K562 (cell line): ENCODE measurements at regions not wholly inside any gene's neighbourhood (a gene's known extent, or its start where the extent isn't known, plus 50 kb on each side); places are given as distances from the start of the nearest gene placed in this dataset.
A peak's percentile ranks its signal among the peaks of the same experiment; 100 is the strongest.

ENCODE experiments used
- ATAC-seq: fragments of 200-7000 bp; cut with Tn5 transposase; 3 replicates; pipeline ENCODE4 v1.9.1; 2020; ENCODE audit warnings: moderate library complexity
- BruUV-seq: library from RNA; stranded (reverse); fragments of 400-500 nt; replicated peaks from 2 replicates; lab custom pipeline; 2021; lab: Mats Ljungman, UMichigan
- CTCF ChIA-PET: fragments of 300-600 bp; formaldehyde crosslinking; extraction: SDS; loops from one replicate; lab custom pipeline; 2021; ENCODE audit warnings: low intra/inter-chr PET ratio; lab: Yijun Ruan, JAX
- POLR2A ChIA-PET: fragments of 300-600, 350-650 bp; sonication (Branson Sonifier 250); formaldehyde crosslinking; extraction: SDS; loops from one replicate; lab custom pipeline; 2021; ENCODE audit warnings: antibody characterized with exemption, inconsistent platforms; lab: Yijun Ruan, JAX
- DNase-seq, 4 experiments: peaks; one replicate each; pipeline versions ENCODE4 v3.0.0 to v3.0.0-alpha.2; 2011 to 2018; ENCODE audit warnings: low spot score in 3 of 4, mixed read lengths in 3 of 4; ENCODE audit errors: extremely low read depth in 1 of 4
- FAIRE-seq: peaks from 2 replicates; lab custom pipeline; 2011; peaks lifted over from hg19 to GRCh38; lab: Jason Lieb, UNC
- H2AFZ ChIP-seq: 2 replicates; pipeline ENCODE4 v1.6.0; 2011; ENCODE audit warnings: low read depth, low read length, control low read depth, inconsistent platforms
- H3K27ac ChIP-seq: fragments of 200-600 bp; 3 replicates; pipeline ENCODE4 v1.8.0; 2011; ENCODE audit warnings: low read depth, mild to moderate bottlenecking, control low read depth, inconsistent platforms, low read length, moderate library complexity, mixed read lengths; ENCODE audit errors: extremely low read depth
- H3K27me3 ChIP-seq, 2 experiments: fragments of 300-600 bp in 1 of 2; 2 replicates in 1 of 2; 3 replicates in 1 of 2; pipeline versions ENCODE4 v1.6.0 to v1.8.0; 2011; ENCODE audit warnings: inconsistent platforms in 2 of 2, low read length in 2 of 2, mild to moderate bottlenecking in 1 of 2, mixed read lengths in 1 of 2, moderate library complexity in 1 of 2; ENCODE audit not compliant: control insufficient read depth in 2 of 2, insufficient read depth in 2 of 2
- H3K36me3 ChIP-seq: fragments of 300-600 bp; 3 replicates; pipeline ENCODE4 v1.8.0; 2011; ENCODE audit warnings: mild to moderate bottlenecking, low read length, inconsistent platforms; ENCODE audit not compliant: control insufficient read depth, insufficient read depth
- H3K4me1 ChIP-seq, 2 experiments: fragments of 200-600 bp in 1 of 2; replicated peaks in 1 of 2; 2 replicates in 1 of 2; 3 replicates in 1 of 2; pipeline versions ENCODE4 v1.5.1 to v1.8.0; 2011; ENCODE audit warnings: inconsistent platforms in 2 of 2, low read length in 2 of 2, mild to moderate bottlenecking in 1 of 2, mixed read lengths in 1 of 2, moderate library complexity in 1 of 2; ENCODE audit not compliant: control insufficient read depth in 2 of 2, insufficient read depth in 2 of 2
- H3K4me2 ChIP-seq: 2 replicates; pipeline ENCODE4 v1.6.1; 2011; ENCODE audit warnings: low read length, control low read depth, inconsistent platforms, mixed read lengths; ENCODE audit not compliant: insufficient read depth
- H3K4me3 ChIP-seq: fragments of 200-600 bp; sonication (generic), shearing (Covaris generic); 2 replicates; pipeline ENCODE4 v1.5.1; 2016; ENCODE audit warnings: control low read depth, inconsistent platforms
- H3K79me2 ChIP-seq: fragments of 200-600 bp; 3 replicates; pipeline ENCODE4 v1.8.0; 2011; ENCODE audit warnings: low read length, inconsistent platforms; ENCODE audit not compliant: control insufficient read depth, insufficient read depth
- H3K9ac ChIP-seq, 2 experiments: 2 replicates each; pipeline versions ENCODE4 v1.6.0 to v1.6.1; 2011; ENCODE audit warnings: low read depth in 2 of 2, low read length in 2 of 2, control low read depth in 1 of 2, inconsistent platforms in 1 of 2, mild to moderate bottlenecking in 1 of 2, mixed read lengths in 1 of 2; ENCODE audit not compliant: insufficient read depth in 1 of 2
- H3K9me1 ChIP-seq: one replicate; pipeline ENCODE4 v1.6.0; 2011; ENCODE audit warnings: inconsistent platforms, mild to moderate bottlenecking, low read length, moderate library complexity; ENCODE audit not compliant: control insufficient read depth, insufficient read depth
- H3K9me3 ChIP-seq: replicated peaks from 2 replicates; pipeline ENCODE4 v1.5.1; 2011; ENCODE audit warnings: low read depth, low read length, inconsistent platforms; ENCODE audit not compliant: control insufficient read depth, insufficient read depth
- H4K20me1 ChIP-seq: replicated peaks from 2 replicates; pipeline ENCODE4 v1.6.1; 2011; ENCODE audit warnings: low read length, inconsistent platforms, mixed read lengths; ENCODE audit not compliant: control insufficient read depth, insufficient read depth
- RFX1 ChIP-seq: fragments of 450-650 bp; IDR thresholded peaks from 2 replicates; pipeline ENCODE4 v1.6.1; 2016; ENCODE audit warnings: mild to moderate bottlenecking, moderate library complexity
- WGBS: fragments of 100-300 bp; shearing (Covaris generic); methylation state at CpG from one replicate; pipeline ENCODE4 v1.1.6; 2016; ENCODE audit warnings: low coverage, mixed read lengths; ENCODE audit not compliant: insufficient coverage; ENCODE audit errors: missing lambda C conversion rate; 5-methylcytosine and 5-hydroxymethylcytosine counted together
- in situ Hi-C: fragments of 300-500 bp; cut with MboI; formaldehyde crosslinking; loops from 4 replicates; pipeline ENCODE4 v1.15.0; 2018; ENCODE audit warnings: inconsistent platforms, mixed read lengths
- intact Hi-C: fragments of 100-400 bp; cut with micrococcal nuclease; formaldehyde crosslinking; loops from 2 replicates; pipeline ENCODE4 v1.14.2; 2022
- TF ChIP-seq, protein P1 (sequence below): fragments of 450-650 bp; IDR thresholded peaks from 2 replicates; pipeline ENCODE4 v1.7.1; 2018; ENCODE audit warnings: mild to moderate bottlenecking, low read depth; ENCODE audit not compliant: partially characterized antibody

DNA sequence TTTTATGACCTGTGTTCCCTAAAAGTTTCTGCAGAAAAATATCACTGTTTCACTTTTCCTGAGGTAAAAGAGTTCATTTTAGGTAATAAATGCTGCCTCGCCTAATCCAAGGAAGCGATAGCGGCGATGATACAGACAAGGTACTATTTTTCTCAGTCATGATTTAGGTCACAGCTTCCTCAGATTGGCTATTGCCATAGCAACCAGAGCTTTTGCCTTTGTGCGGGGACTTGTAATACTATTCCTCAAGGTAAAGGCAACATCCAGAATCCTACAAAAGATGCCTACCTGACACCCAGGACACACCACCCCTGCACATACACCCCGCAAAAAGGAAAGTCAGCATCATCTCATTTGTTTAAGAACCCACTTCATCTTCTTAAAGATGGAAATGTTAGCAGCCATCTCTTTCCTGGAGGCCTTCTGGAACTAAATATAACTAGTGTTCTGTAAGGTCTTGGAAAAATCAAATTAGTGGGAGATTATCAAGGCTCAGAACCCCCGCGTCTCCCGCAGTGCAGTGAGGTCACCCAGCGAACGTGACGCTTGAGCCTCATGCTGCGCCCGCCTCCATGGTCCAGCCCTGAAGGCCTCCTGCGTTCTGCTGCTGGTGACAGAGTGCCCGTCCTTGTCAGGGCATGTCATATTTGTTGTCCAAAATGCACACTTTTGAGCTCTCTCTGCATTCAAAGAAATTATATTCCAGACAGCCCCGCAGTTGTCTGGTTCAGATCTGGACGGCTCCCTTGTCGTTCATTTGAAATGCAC is 402.0 kb upstream of the RNF32 start:
- DNase-seq (no peak), FAIRE-seq (no peak), ATAC-seq (no peak)
- H3K36me3 ChIP-seq: no peaks in the 10 kb centered on the region
- peaks cover 12% of the 10 kb centered on the region; the same call in 1 of the 2 replicates for H4K20me1 ChIP-seq
- no peak overlapping the region for H2AFZ ChIP-seq
- no peaks in the 10 kb centered on the region for H3K4me1 ChIP-seq
- intact Hi-C loops (no loop called here), in situ Hi-C loops (no loop called here)
- H3K27ac ChIP-seq: no peak overlapping the region
- H3K9me3 ChIP-seq: no peaks in the 10 kb centered on the region; the same call in 1 of the 2 replicates
- POLR2A ChIA-PET: interaction anchor here (1.1 kb wide), 1 partner anchor 168 kb away, joined by 3 read pairs; no protein-coding TSS in a partner anchor
- no TSS peak for BruUV-seq
- H3K9ac ChIP-seq: no peak overlapping the region
- H3K4me2 ChIP-seq: no peak overlapping the region
- no peaks in the 10 kb centered on the region for H3K79me2 ChIP-seq
- H3K27me3 ChIP-seq: peaks cover 18 to 45% of the 10 kb centered on the region in 2 experiments
- CTCF ChIA-PET: no interaction called here
- peak; percentile 58 for TF ChIP-seq RFX1
- TF ChIP-seq, protein P1, sequence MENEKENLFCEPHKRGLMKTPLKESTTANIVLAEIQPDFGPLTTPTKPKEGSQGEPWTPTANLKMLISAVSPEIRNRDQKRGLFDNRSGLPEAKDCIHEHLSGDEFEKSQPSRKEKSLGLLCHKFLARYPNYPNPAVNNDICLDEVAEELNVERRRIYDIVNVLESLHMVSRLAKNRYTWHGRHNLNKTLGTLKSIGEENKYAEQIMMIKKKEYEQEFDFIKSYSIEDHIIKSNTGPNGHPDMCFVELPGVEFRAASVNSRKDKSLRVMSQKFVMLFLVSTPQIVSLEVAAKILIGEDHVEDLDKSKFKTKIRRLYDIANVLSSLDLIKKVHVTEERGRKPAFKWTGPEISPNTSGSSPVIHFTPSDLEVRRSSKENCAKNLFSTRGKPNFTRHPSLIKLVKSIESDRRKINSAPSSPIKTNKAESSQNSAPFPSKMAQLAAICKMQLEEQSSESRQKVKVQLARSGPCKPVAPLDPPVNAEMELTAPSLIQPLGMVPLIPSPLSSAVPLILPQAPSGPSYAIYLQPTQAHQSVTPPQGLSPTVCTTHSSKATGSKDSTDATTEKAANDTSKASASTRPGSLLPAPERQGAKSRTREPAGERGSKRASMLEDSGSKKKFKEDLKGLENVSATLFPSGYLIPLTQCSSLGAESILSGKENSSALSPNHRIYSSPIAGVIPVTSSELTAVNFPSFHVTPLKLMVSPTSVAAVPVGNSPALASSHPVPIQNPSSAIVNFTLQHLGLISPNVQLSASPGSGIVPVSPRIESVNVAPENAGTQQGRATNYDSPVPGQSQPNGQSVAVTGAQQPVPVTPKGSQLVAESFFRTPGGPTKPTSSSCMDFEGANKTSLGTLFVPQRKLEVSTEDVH: no peak
- no peaks in the 10 kb centered on the region for H3K9me1 ChIP-seq
- under 1% methylated on average over 19 of the region's 19 CpGs for WGBS
- no peak overlapping the region for H3K4me3 ChIP-seq
